GM12892 (cell line): ENCODE measurements at regions not wholly inside any gene's neighbourhood (a gene's known extent, or its start where the extent isn't known, plus 50 kb on each side); places are given as distances from the start of the nearest gene placed in this dataset.

ENCODE experiments used
- POLR2A ChIP-seq: IDR thresholded peaks from 2 replicates; pipeline ENCODE4 v1.6.1; 2011; ENCODE audit warnings: low read depth, low read length, control low read depth
- POLR2AphosphoS5 ChIP-seq: IDR thresholded peaks from 2 replicates; pipeline ENCODE4 v1.6.1; 2011; ENCODE audit warnings: low read depth, low read length, control low read depth
- TAF1 ChIP-seq: IDR thresholded peaks from 2 replicates; pipeline ENCODE4 v1.6.1; 2011; ENCODE audit warnings: low read depth, mild to moderate bottlenecking, control low read depth, low read length, borderline replicate concordance

- TF ChIP-seq TAF1 (no peak), POLR2A (no peak), POLR2AphosphoS5 (no peak)
Measured at GRCh38 chr1:34270181-34270580, 93.5 kb downstream of the C1orf94 start.
